ENCODE measurements at regions not wholly inside any gene's neighbourhood (a gene's known extent, or its start where the extent isn't known, plus 50 kb on each side); places are given as distances from the start of the nearest gene placed in this dataset.

DNA sequence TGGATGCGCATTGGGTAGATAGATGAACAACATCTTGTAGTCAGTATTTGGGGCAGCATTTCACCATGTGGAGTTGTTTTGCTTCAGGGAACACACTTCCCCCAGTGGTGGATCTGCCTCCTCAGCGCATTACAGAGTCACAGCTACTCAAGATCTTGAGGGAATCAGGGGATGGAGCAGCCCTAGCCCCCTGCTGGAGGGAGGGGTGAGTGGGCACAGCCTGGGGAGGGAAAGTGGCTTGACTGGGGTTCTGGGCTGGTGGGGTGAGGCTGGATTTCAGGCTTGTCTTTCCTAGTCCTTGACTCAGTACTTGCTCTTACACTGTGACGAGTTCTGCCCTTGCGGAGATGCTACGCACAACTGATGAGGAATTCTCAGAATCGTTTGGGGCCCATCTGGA is 271.0 kb upstream of the HS6ST1 start:
- no peak for ATAC-seq
- peaks cover 0 to 8% (median 0%) of the 10 kb centered on the region in 3 donors for H3K4me1 ChIP-seq
- H3K9me3 ChIP-seq, result peaks cover 0 to 3% (median 0%) of the 10 kb centered on the region in 3 donors
- H3K4me3 ChIP-seq, result no peak overlapping the region
- no peaks in the 10 kb centered on the region for H3K36me3 ChIP-seq
- H3K27ac ChIP-seq, result no peak overlapping the region
- H3K27me3 ChIP-seq, result no peaks in the 10 kb centered on the region
- TF ChIP-seq EP300 (IDR thresholded peaks at IDR 0.05), result no peak
- TF ChIP-seq, protein P1, sequence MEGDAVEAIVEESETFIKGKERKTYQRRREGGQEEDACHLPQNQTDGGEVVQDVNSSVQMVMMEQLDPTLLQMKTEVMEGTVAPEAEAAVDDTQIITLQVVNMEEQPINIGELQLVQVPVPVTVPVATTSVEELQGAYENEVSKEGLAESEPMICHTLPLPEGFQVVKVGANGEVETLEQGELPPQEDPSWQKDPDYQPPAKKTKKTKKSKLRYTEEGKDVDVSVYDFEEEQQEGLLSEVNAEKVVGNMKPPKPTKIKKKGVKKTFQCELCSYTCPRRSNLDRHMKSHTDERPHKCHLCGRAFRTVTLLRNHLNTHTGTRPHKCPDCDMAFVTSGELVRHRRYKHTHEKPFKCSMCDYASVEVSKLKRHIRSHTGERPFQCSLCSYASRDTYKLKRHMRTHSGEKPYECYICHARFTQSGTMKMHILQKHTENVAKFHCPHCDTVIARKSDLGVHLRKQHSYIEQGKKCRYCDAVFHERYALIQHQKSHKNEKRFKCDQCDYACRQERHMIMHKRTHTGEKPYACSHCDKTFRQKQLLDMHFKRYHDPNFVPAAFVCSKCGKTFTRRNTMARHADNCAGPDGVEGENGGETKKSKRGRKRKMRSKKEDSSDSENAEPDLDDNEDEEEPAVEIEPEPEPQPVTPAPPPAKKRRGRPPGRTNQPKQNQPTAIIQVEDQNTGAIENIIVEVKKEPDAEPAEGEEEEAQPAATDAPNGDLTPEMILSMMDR (IDR thresholded peaks at IDR 0.05), result no peak
- TF ChIP-seq POLR2AphosphoS5 (IDR thresholded peaks at IDR 0.05), result no peak
- WGBS, 2 donors (ENCODE audit: low coverage in 1 of 2), result 60 to 98% methylated on average over 1 to 6 of the region's 6 CpGs

DNA sequence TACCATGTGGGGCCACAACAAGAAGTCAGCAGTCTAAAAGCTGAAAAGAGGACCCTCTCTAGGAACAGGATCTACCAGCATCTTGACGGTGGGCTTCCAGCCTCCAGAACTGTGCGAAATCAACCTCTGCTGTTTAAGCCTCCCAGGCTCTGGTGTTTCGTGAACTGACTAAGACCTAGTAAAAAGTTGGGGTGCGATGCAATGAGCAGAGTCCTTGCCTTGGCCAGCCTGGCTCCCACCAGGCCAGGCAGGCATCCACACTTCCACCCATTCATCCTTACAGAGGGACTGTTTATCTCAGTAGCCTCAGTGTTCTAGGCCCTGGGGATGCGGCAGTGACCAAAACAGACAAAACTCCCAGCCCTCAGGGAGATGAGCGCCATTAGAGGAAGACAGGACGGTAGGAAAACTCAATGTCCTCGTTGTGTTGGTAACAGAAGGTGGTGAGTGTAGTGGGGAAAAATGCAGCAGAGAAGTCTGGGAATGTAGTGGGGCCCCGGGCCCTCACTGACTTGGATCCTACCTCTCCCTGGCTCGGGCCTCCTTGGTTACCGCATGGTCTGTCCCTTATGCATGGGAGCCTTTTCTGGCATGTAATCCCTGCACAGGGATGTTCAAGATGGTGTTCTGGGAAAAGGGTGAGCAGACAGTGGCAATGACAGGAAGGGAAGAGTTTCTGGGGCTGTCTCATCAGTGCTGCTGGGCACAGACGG is 271.8 kb upstream of the HS6ST1 start:
- Histone ChIP-seq H3K27me3 (no peaks in the 10 kb centered on the region), H3K4me1 (peaks cover 0 to 8% (median 0%) of the 10 kb centered on the region in 3 donors), H3K9me3 (peaks cover 0 to 3% (median 0%) of the 10 kb centered on the region in 3 donors), H3K27ac (no peak overlapping the region), H3K36me3 (no peaks in the 10 kb centered on the region), H3K4me3 (no peak overlapping the region)
- TF ChIP-seq EP300 (IDR thresholded peaks at IDR 0.05) (no peak), POLR2AphosphoS5 (IDR thresholded peaks at IDR 0.05) (no peak), POLR2A (IDR thresholded peaks at IDR 0.05) (no peak)
- TF ChIP-seq, protein P1 (IDR thresholded peaks at IDR 0.05), result no peak
- no peak for ATAC-seq
- 75 to 100% methylated on average over 3 to 8 of the region's 12 CpGs for WGBS, 2 donors (ENCODE audit: low coverage in 1 of 2)

DNA sequence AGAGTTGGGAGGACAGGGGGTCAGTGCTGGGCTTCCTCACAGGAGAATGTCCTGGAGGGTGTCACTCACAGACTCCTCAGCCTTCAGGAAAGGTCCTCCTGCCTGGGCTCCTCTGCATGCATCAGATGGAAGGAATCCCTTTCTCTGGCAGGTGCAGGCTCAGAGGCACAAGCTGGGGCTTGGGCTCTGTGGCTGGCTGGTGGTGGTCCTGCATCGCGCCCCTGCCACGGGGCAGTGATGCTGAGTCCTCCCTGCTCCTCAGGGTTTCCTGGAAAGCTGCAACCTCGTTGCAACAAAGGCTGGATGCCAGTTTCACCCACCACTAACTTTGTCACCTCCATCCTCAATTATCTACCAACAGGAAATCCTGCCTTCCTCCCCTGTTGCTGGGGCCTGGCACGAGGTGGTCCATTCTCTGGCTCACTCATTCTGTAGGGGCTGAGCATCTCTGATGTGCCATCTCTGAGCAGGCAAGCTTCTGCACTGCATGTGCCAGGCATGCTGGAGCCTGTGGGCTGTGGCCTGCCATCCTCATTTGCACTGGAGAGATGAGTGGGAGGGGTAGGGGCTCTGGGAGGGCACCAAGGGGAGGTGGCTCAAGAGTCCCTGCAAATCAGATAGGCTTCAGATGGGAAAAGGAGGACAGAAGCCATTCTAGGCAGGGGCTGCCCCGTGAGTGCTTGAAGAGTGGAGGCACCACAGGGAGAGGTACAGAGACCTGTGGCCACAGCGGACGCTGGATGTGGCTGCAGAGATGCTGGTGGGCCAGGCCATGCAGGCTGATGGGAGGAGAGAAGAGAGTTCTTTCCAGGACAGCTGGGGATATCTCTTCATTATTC is 272.6 kb upstream of the HS6ST1 start:
- ATAC-seq, result no peak
- 86% methylated on average over 7 of the region's 8 CpGs; no CpG with 5 or more reads in 1 of the 2 donors for WGBS, 2 donors (ENCODE audit: low coverage in 1 of 2)
- Histone ChIP-seq H3K27me3 (no peaks in the 10 kb centered on the region), H3K36me3 (no peaks in the 10 kb centered on the region), H3K27ac (no peak overlapping the region), H3K9me3 (no peaks in the 10 kb centered on the region), H3K4me1 (peaks cover 0 to 8% (median 0%) of the 10 kb centered on the region in 3 donors), H3K4me3 (no peak overlapping the region)
- TF ChIP-seq POLR2A (IDR thresholded peaks at IDR 0.05) (no peak), POLR2AphosphoS5 (IDR thresholded peaks at IDR 0.05) (no peak), EP300 (IDR thresholded peaks at IDR 0.05) (no peak)
- TF ChIP-seq, protein P1 (IDR thresholded peaks at IDR 0.05), result no peak

DNA sequence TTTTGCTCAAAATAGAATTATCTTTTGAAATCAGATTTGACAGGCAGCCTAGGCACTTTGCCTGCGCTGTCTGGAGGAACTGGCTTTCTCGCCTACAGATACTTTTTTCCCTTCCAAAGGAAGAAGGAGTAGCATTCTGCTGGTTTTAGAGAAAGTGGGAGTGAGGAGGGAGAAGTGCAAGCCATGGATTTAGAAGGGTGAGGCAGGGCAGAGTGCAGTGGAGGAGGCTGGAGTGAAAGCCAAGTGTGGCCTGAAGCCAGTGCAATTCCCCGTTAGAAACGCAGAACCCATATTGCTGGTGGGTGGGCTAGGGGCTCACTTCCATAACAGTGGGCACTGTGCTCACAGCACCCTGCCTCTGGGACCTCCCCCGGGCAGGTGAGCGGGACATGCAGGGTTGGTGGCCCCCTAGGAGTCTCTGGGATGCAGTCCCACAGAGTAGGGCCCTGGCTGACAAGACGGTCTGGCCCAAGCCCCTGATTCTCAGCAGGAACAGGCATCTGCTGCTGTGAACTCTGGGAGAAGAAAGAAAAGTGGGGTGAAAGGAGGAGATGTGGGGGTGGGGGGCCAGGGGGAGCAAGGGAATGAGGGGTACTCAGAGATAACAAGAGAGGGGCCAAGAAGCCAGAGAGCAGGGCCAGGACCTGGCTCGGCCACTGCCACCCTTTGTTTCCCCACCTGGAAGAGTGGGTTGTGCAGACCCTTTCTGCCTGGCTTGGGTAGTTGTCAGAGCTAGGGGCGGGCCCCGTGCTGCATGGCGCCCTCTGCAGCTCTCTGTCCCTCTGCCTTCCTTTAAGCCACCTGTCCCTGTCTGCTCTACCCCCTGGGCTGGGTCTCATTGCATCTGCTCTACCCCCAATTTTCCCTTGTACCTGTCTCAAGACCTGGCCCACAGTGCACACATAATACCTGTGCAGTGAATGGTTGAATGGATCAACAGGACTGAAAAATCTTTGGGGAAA is 273.5 kb upstream of the HS6ST1 start:
- Histone ChIP-seq H3K27ac (no peak overlapping the region), H3K27me3 (no peaks in the 10 kb centered on the region), H3K4me3 (no peak overlapping the region), H3K9me3 (no peaks in the 10 kb centered on the region), H3K36me3 (no peaks in the 10 kb centered on the region), H3K4me1 (peaks cover 0 to 8% (median 0%) of the 10 kb centered on the region in 3 donors)
- 52 to 73% methylated on average over 3 to 6 of the region's 11 CpGs for WGBS, 2 donors (ENCODE audit: low coverage in 1 of 2)
- ATAC-seq, result no peak
- TF ChIP-seq, protein P1 (IDR thresholded peaks at IDR 0.05), result no peak

All from gastroesophageal sphincter (tissue), 4 donors.